ENCODE measurements at regions not wholly inside any gene's neighbourhood (a gene's known extent, or its start where the extent isn't known, plus 50 kb on each side); places are given as distances from the start of the nearest gene placed in this dataset.

GRCh38 chr14:45728434-45729225 lies 475.6 kb upstream of the MIS18BP1 start:
- TF ChIP-seq, protein P1, sequence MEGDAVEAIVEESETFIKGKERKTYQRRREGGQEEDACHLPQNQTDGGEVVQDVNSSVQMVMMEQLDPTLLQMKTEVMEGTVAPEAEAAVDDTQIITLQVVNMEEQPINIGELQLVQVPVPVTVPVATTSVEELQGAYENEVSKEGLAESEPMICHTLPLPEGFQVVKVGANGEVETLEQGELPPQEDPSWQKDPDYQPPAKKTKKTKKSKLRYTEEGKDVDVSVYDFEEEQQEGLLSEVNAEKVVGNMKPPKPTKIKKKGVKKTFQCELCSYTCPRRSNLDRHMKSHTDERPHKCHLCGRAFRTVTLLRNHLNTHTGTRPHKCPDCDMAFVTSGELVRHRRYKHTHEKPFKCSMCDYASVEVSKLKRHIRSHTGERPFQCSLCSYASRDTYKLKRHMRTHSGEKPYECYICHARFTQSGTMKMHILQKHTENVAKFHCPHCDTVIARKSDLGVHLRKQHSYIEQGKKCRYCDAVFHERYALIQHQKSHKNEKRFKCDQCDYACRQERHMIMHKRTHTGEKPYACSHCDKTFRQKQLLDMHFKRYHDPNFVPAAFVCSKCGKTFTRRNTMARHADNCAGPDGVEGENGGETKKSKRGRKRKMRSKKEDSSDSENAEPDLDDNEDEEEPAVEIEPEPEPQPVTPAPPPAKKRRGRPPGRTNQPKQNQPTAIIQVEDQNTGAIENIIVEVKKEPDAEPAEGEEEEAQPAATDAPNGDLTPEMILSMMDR (IDR thresholded peaks at IDR 0.05; ENCODE audit: poor library complexity, severe bottlenecking) = no peak
- no peaks in the 10 kb centered on the region for H3K36me3 ChIP-seq (ENCODE audit: low read depth)
- peaks cover 9% of the 10 kb centered on the region for H3K27me3 ChIP-seq (ENCODE audit: insufficient read depth, poor library complexity, severe bottlenecking)
- no peaks in the 10 kb centered on the region for H3K4me1 ChIP-seq (ENCODE audit: insufficient read depth, poor library complexity, severe bottlenecking)
- H3K4me3 ChIP-seq (ENCODE audit: severe bottlenecking) = no peak overlapping the region
- no peak overlapping the region for H3K27ac ChIP-seq (ENCODE audit: poor library complexity, severe bottlenecking)
- ATAC-seq (ENCODE audit: low read depth) (no peak), DNase-seq (ENCODE audit: low spot score) (no peak)
- H3K9me3 ChIP-seq (ENCODE audit: severe bottlenecking) = no peaks in the 10 kb centered on the region

GRCh38 chr14:45727133-45727532 lies 474.1 kb upstream of the MIS18BP1 start:
- H3K9me3 ChIP-seq (ENCODE audit: severe bottlenecking) = no peaks in the 10 kb centered on the region

DNA sequence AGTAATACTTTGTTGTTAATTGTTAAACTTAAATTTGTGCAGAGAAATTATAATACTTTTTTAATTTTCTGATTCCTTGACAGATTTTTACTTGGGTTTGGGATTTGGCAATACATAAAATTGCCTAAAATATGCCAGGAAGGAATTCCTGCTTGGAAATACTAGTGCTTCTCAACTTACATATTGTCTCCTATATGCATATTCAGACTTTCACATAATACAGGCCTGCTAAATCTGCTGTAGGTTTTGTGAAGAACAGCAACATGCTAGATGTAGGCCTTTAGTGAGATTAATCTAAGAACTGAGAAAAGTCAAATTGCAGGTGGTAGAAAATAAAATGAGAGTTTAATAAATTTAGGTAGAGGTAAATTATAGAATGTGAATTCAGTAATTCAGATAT lies 468.5 kb upstream of the MIS18BP1 start:
- Histone ChIP-seq H3K4me1 (ENCODE audit: insufficient read depth, poor library complexity, severe bottlenecking) (no peaks in the 10 kb centered on the region), H3K27ac (ENCODE audit: poor library complexity, severe bottlenecking) (no peak overlapping the region), H3K36me3 (ENCODE audit: low read depth) (no peaks in the 10 kb centered on the region), H3K9me3 (ENCODE audit: severe bottlenecking) (no peaks in the 10 kb centered on the region), H3K27me3 (ENCODE audit: insufficient read depth, poor library complexity, severe bottlenecking) (no peaks in the 10 kb centered on the region), H3K4me3 (ENCODE audit: severe bottlenecking) (no peak overlapping the region)
- no peak for DNase-seq (ENCODE audit: low spot score)
- ATAC-seq (ENCODE audit: low read depth) = no peak
- TF ChIP-seq, protein P1 (IDR thresholded peaks at IDR 0.05; ENCODE audit: poor library complexity, severe bottlenecking) = no peak

More at GRCh38 chr14:45727133-45727532, 474.1 kb upstream of the MIS18BP1 start:
- no peaks in the 10 kb centered on the region for H3K4me1 ChIP-seq (ENCODE audit: insufficient read depth, poor library complexity, severe bottlenecking)
- no peak overlapping the region for H3K27ac ChIP-seq (ENCODE audit: poor library complexity, severe bottlenecking)
- H3K4me3 ChIP-seq (ENCODE audit: severe bottlenecking) = no peak overlapping the region
- H3K36me3 ChIP-seq (ENCODE audit: low read depth) = no peaks in the 10 kb centered on the region
- ATAC-seq (ENCODE audit: low read depth) (no peak), DNase-seq (ENCODE audit: low spot score) (no peak)
- peaks cover 9% of the 10 kb centered on the region for H3K27me3 ChIP-seq (ENCODE audit: insufficient read depth, poor library complexity, severe bottlenecking)
- TF ChIP-seq, protein P1 (IDR thresholded peaks at IDR 0.05; ENCODE audit: poor library complexity, severe bottlenecking) = no peak

GRCh38 chr14:45716572-45716971 lies 463.6 kb upstream of the MIS18BP1 start:
- Histone ChIP-seq H3K4me1 (ENCODE audit: insufficient read depth, poor library complexity, severe bottlenecking) (peaks cover 9% of the 10 kb centered on the region), H3K27ac (ENCODE audit: poor library complexity, severe bottlenecking) (no peak overlapping the region), H3K36me3 (ENCODE audit: low read depth) (no peaks in the 10 kb centered on the region), H3K9me3 (ENCODE audit: severe bottlenecking) (no peaks in the 10 kb centered on the region), H3K27me3 (ENCODE audit: insufficient read depth, poor library complexity, severe bottlenecking) (no peaks in the 10 kb centered on the region), H3K4me3 (ENCODE audit: severe bottlenecking) (no peak overlapping the region)
- TF ChIP-seq, protein P1 (IDR thresholded peaks at IDR 0.05; ENCODE audit: poor library complexity, severe bottlenecking) = peak; percentile 21
- ATAC-seq (ENCODE audit: low read depth) = no peak
- no peak for DNase-seq (ENCODE audit: low spot score)

DNA sequence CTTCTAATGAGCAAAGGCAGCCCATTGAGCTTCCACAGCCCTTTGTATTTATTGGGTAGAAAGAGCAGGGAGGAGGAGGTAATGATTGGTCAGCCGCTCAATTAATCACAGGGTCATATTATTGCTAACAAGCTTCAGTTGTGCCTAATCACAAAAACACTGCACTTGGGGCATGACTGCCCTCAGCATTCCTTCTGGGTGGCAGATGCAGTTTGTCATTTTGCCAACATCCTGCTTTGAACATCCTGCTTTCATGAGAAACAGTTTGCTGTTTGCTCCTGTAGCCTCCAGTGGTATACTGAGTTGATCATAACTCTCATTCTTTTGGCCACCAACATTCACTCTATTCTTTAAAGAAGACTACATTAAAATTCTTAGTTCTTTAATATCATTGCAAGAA lies 462.9 kb upstream of the MIS18BP1 start:
- no peak overlapping the region for H3K4me3 ChIP-seq (ENCODE audit: severe bottlenecking)
- no peak overlapping the region for H3K27ac ChIP-seq (ENCODE audit: poor library complexity, severe bottlenecking)
- TF ChIP-seq, protein P1 (IDR thresholded peaks at IDR 0.05; ENCODE audit: poor library complexity, severe bottlenecking) = no peak
- ATAC-seq (ENCODE audit: low read depth) (no peak), DNase-seq (ENCODE audit: low spot score) (no peak)
- no peaks in the 10 kb centered on the region for H3K9me3 ChIP-seq (ENCODE audit: severe bottlenecking)
- H3K36me3 ChIP-seq (ENCODE audit: low read depth) = no peaks in the 10 kb centered on the region
- H3K4me1 ChIP-seq (ENCODE audit: insufficient read depth, poor library complexity, severe bottlenecking) = peaks cover 9% of the 10 kb centered on the region
- no peaks in the 10 kb centered on the region for H3K27me3 ChIP-seq (ENCODE audit: insufficient read depth, poor library complexity, severe bottlenecking)
